ENCODE measurements at regions not wholly inside any gene's neighbourhood (a gene's known extent, or its start where the extent isn't known, plus 50 kb on each side); places are given as distances from the start of the nearest gene placed in this dataset.

GRCh38 chr6:84464471-84464870 lies 237.0 kb upstream of the CEP162 start:
- no peak for DNase-seq (ENCODE audit: low read depth, low spot score)

- no peak for DNase-seq (ENCODE audit: low read depth, low spot score)
These were observed 235.3 kb upstream of the CEP162 start for GRCh38 chr6:84462698-84463097.

GRCh38 chr6:84461461-84461860 lies 234.0 kb upstream of the CEP162 start:
- no peak for DNase-seq (ENCODE audit: low read depth, low spot score)

GRCh38 chr6:84460491-84460890 lies 233.0 kb upstream of the CEP162 start:
- no peak for DNase-seq (ENCODE audit: low read depth, low spot score)

GRCh38 chr6:84459401-84459800 lies 232.0 kb upstream of the CEP162 start:
- DNase-seq (ENCODE audit: low read depth, low spot score) = no peak

GRCh38 chr6:84458271-84458670 lies 230.8 kb upstream of the CEP162 start:
- DNase-seq (ENCODE audit: low read depth, low spot score) = no peak

- DNase-seq (ENCODE audit: low read depth, low spot score) = no peak
These were observed 229.8 kb upstream of the CEP162 start for GRCh38 chr6:84457276-84457675.

GRCh38 chr6:84456803-84457202 lies 229.4 kb upstream of the CEP162 start:
- DNase-seq (ENCODE audit: low read depth, low spot score) = no peak

GRCh38 chr6:84455511-84456029 lies 228.1 kb upstream of the CEP162 start:
- no peak for DNase-seq (ENCODE audit: low read depth, low spot score)

- DNase-seq (ENCODE audit: low read depth, low spot score) = no peak
These were observed 226.1 kb upstream of the CEP162 start for GRCh38 chr6:84453499-84453898.

- no peak for DNase-seq (ENCODE audit: low read depth, low spot score)
These were observed 222.6 kb upstream of the CEP162 start for GRCh38 chr6:84450018-84450417.

- DNase-seq (ENCODE audit: low read depth, low spot score) = no peak
These were observed 221.8 kb upstream of the CEP162 start for GRCh38 chr6:84449220-84449619.

- no peak for DNase-seq (ENCODE audit: low read depth, low spot score)
These were observed 220.9 kb upstream of the CEP162 start for GRCh38 chr6:84448331-84448730.

GRCh38 chr6:84447651-84448050 lies 220.2 kb upstream of the CEP162 start:
- DNase-seq (ENCODE audit: low read depth, low spot score) = no peak

GRCh38 chr6:84445068-84445467 lies 217.6 kb upstream of the CEP162 start:
- no peak for DNase-seq (ENCODE audit: low read depth, low spot score)

GRCh38 chr6:84442208-84442607 lies 214.8 kb upstream of the CEP162 start:
- DNase-seq (ENCODE audit: low read depth, low spot score) = no peak

- no peak for DNase-seq (ENCODE audit: low read depth, low spot score)
These were observed 214.0 kb upstream of the CEP162 start for GRCh38 chr6:84441456-84441855.

GRCh38 chr6:84434550-84434949 lies 207.1 kb upstream of the CEP162 start:
- no peak for DNase-seq (ENCODE audit: low read depth, low spot score)

- no peak for DNase-seq (ENCODE audit: low read depth, low spot score)
These were observed 205.2 kb upstream of the CEP162 start for GRCh38 chr6:84432619-84433018.

- DNase-seq (ENCODE audit: low read depth, low spot score) = no peak
These were observed 201.0 kb upstream of the CEP162 start for GRCh38 chr6:84428300-84428907.

- no peak for DNase-seq (ENCODE audit: low read depth, low spot score)
These were observed 198.7 kb upstream of the CEP162 start for GRCh38 chr6:84425971-84426705.

GRCh38 chr6:84424956-84425355 lies 197.5 kb upstream of the CEP162 start:
- DNase-seq (ENCODE audit: low read depth, low spot score) = no peak

GRCh38 chr6:84422380-84422968 lies 195.0 kb upstream of the CEP162 start:
- DNase-seq (ENCODE audit: low read depth, low spot score) = no peak
